Glomerular visceral epithelial cell (primary cell): ENCODE measurements at regions not wholly inside any gene's neighbourhood (a gene's known extent, or its start where the extent isn't known, plus 50 kb on each side); places are given as distances from the start of the nearest gene placed in this dataset.

Experiments used
- DNase-seq: peaks from one replicate; pipeline ENCODE4 v3.0.0-alpha.2; 2016; ENCODE audit errors: extremely low spot score

GRCh38 chr18:42137693-42138375, 182.8 kb downstream of the PIK3C3 start:
- no peak for DNase-seq

GRCh38 chr18:42141439-42141838, 186.4 kb downstream of the PIK3C3 start:
- no peak for DNase-seq

- no peak for DNase-seq
Measured at GRCh38 chr18:42155024-42155423, 200.0 kb downstream of the PIK3C3 start.

- DNase-seq: no peak
Measured at GRCh38 chr18:42156281-42156680, 201.2 kb downstream of the PIK3C3 start.

GRCh38 chr18:42157420-42157819, 202.4 kb downstream of the PIK3C3 start:
- DNase-seq: no peak

- no peak for DNase-seq
Measured at GRCh38 chr18:42157878-42158277, 202.8 kb downstream of the PIK3C3 start.

GRCh38 chr18:42159146-42159545, 204.1 kb downstream of the PIK3C3 start:
- DNase-seq: no peak

GRCh38 chr18:42163321-42163720, 208.3 kb downstream of the PIK3C3 start:
- DNase-seq: peak; percentile 15

- peak; percentile 10 for DNase-seq
Measured at GRCh38 chr18:42164556-42164955, 209.5 kb downstream of the PIK3C3 start.

- no peak for DNase-seq
Measured at GRCh38 chr18:42165922-42166513, 211.0 kb downstream of the PIK3C3 start.

- no peak for DNase-seq
Measured at GRCh38 chr18:42168487-42168886, 213.5 kb downstream of the PIK3C3 start.

- no peak for DNase-seq
Measured at GRCh38 chr18:42168907-42169306, 213.9 kb downstream of the PIK3C3 start.

GRCh38 chr18:42174909-42175308, 219.9 kb downstream of the PIK3C3 start:
- peak; percentile 18 for DNase-seq

- no peak for DNase-seq
Measured at GRCh38 chr18:42176599-42176998, 221.6 kb downstream of the PIK3C3 start.

GRCh38 chr18:42177390-42177789, 222.4 kb downstream of the PIK3C3 start:
- no peak for DNase-seq

GRCh38 chr18:42178376-42179080, 223.5 kb downstream of the PIK3C3 start:
- no peak for DNase-seq

- no peak for DNase-seq
Measured at GRCh38 chr18:42179542-42180121, 224.6 kb downstream of the PIK3C3 start.

GRCh38 chr18:42181474-42181873, 226.4 kb downstream of the PIK3C3 start:
- no peak for DNase-seq

- peak; percentile 69 for DNase-seq
Measured at GRCh38 chr18:42182728-42183700, 228.0 kb downstream of the PIK3C3 start.

- peak; percentile 89 for DNase-seq
Measured at GRCh38 chr18:42183746-42184145, 228.7 kb downstream of the PIK3C3 start.

GRCh38 chr18:42184685-42185477, 229.8 kb downstream of the PIK3C3 start:
- DNase-seq: no peak
